ENCODE measurements at regions not wholly inside any gene's neighbourhood (a gene's known extent, or its start where the extent isn't known, plus 50 kb on each side); places are given as distances from the start of the nearest gene placed in this dataset.

GRCh38 chr12:24102676-24103075 is 153.2 kb upstream of the SOX5 start (continued):
- TF ChIP-seq KAT7 (CRISPR knock-in tag; IDR thresholded peaks at IDR 0.05; ENCODE audit: borderline replicate concordance) = no peak
- TF ChIP-seq HMGXB4 (CRISPR knock-in tag; IDR thresholded peaks at IDR 0.05) = no peak
- no peak for TF ChIP-seq ATF3 (CRISPR knock-in tag; conservative IDR thresholded peaks at IDR 0.05)
- TF ChIP-seq ZNF263 (CRISPR knock-in tag; IDR thresholded peaks at IDR 0.05; ENCODE audit: low read depth) = no peak
- TF ChIP-seq AFF4 (CRISPR knock-in tag; IDR thresholded peaks at IDR 0.05; ENCODE audit: borderline replicate concordance) = no peak
- TF ChIP-seq ERG (CRISPR knock-in tag; IDR thresholded peaks at IDR 0.05) = no peak
- no peak for TF ChIP-seq NFE2L1 (CRISPR knock-in tag; IDR thresholded peaks at IDR 0.05)
- no peak for TF ChIP-seq ETV6 (CRISPR knock-in tag; IDR thresholded peaks at IDR 0.05)

- DNase-seq (ENCODE audit: low spot score) (no peak), ATAC-seq (no peak)
- no peak overlapping the region for H3K4me3 Mint-ChIP-seq
- ChIA-PET CTCF (no interaction called here), POLR2A (no interaction called here)
- no peak for TF ChIP-seq E2F5 (CRISPR knock-in tag; IDR thresholded peaks at IDR 0.05)
- TF ChIP-seq FOXP4 (CRISPR knock-in tag; IDR thresholded peaks at IDR 0.05) = no peak
- TF ChIP-seq ZSCAN18 (CRISPR knock-in tag; IDR thresholded peaks at IDR 0.05) = no peak
- TF ChIP-seq ZBTB21 (CRISPR knock-in tag; IDR thresholded peaks at IDR 0.05; ENCODE audit: borderline replicate concordance) = no peak
- no peak for TF ChIP-seq ZMAT4 (CRISPR knock-in tag; IDR thresholded peaks at IDR 0.05)
- no peak for TF ChIP-seq MAX (CRISPR knock-in tag; IDR thresholded peaks at IDR 0.05)
- no peak for TF ChIP-seq ATF3 (CRISPR knock-in tag; conservative IDR thresholded peaks at IDR 0.05)
- TF ChIP-seq GTF2I (CRISPR knock-in tag; conservative IDR thresholded peaks at IDR 0.05) = no peak
- TF ChIP-seq ELF4 (CRISPR knock-in tag; IDR thresholded peaks at IDR 0.05; ENCODE audit: low read depth) = no peak
- H3K27ac Mint-ChIP-seq = no peak overlapping the region
- no peaks in the 10 kb centered on the region for H3K27me3 Mint-ChIP-seq (ENCODE audit: low read depth)
- H3K36me3 Mint-ChIP-seq = no peaks in the 10 kb centered on the region
- no peaks in the 10 kb centered on the region for H3K9me3 Mint-ChIP-seq
- no peaks in the 10 kb centered on the region for H3K4me1 Mint-ChIP-seq
Observed at GRCh38 chr12:24099576-24099975, 150.1 kb upstream of the SOX5 start.

Data from WTC11 (cell line).